NCI-H2029 treated with DMSO at 0.1 percent for 48 hours (cell line): ENCODE measurements at regions not wholly inside any gene's neighbourhood (a gene's known extent, or its start where the extent isn't known, plus 50 kb on each side); places are given as distances from the start of the nearest gene placed in this dataset.

Experiments
- DNase-seq: peaks from one replicate; lab custom pipeline; 2025; lab: John Stamatoyannopoulos, UW

GRCh38 chr3:34807611-34808010 is 831.7 kb upstream of the ARPP21 start:
- no peak for DNase-seq

GRCh38 chr3:34808287-34808686 is 831.0 kb upstream of the ARPP21 start:
- DNase-seq = no peak

GRCh38 chr3:34828847-34829246 is 810.5 kb upstream of the ARPP21 start:
- DNase-seq = no peak

GRCh38 chr3:34832865-34833508 is 806.3 kb upstream of the ARPP21 start:
- DNase-seq = no peak

GRCh38 chr3:34837848-34838741 is 801.2 kb upstream of the ARPP21 start:
- no peak for DNase-seq

- no peak for DNase-seq
Measured at GRCh38 chr3:34842706-34843480, 796.4 kb upstream of the ARPP21 start.

- DNase-seq = no peak
Measured at GRCh38 chr3:34844323-34844620, 795.1 kb upstream of the ARPP21 start.

- DNase-seq = no peak
Measured at GRCh38 chr3:34851137-34851536, 788.2 kb upstream of the ARPP21 start.

- no peak for DNase-seq
Measured at GRCh38 chr3:34852844-34853439, 786.4 kb upstream of the ARPP21 start.

GRCh38 chr3:34856081-34856947 is 783.0 kb upstream of the ARPP21 start:
- no peak for DNase-seq

- DNase-seq = no peak
Measured at GRCh38 chr3:34858067-34858660, 781.2 kb upstream of the ARPP21 start.

- DNase-seq = no peak
Measured at GRCh38 chr3:34859746-34860145, 779.6 kb upstream of the ARPP21 start.

- DNase-seq = no peak
Measured at GRCh38 chr3:34862456-34862855, 776.9 kb upstream of the ARPP21 start.

- no peak for DNase-seq
Measured at GRCh38 chr3:34863485-34863884, 775.8 kb upstream of the ARPP21 start.

GRCh38 chr3:34864011-34864410 is 775.3 kb upstream of the ARPP21 start:
- no peak for DNase-seq

GRCh38 chr3:34865346-34865745 is 774.0 kb upstream of the ARPP21 start:
- DNase-seq = no peak

GRCh38 chr3:34868935-34869334 is 770.4 kb upstream of the ARPP21 start:
- DNase-seq = no peak

GRCh38 chr3:34869696-34870095 is 769.6 kb upstream of the ARPP21 start:
- DNase-seq = no peak

- no peak for DNase-seq
Measured at GRCh38 chr3:34872406-34872805, 766.9 kb upstream of the ARPP21 start.

GRCh38 chr3:34876997-34877396 is 762.3 kb upstream of the ARPP21 start:
- no peak for DNase-seq

GRCh38 chr3:34878488-34878887 is 760.8 kb upstream of the ARPP21 start:
- no peak for DNase-seq
